ENCODE measurements at regions not wholly inside any gene's neighbourhood (a gene's known extent, or its start where the extent isn't known, plus 50 kb on each side); places are given as distances from the start of the nearest gene placed in this dataset.

DNA sequence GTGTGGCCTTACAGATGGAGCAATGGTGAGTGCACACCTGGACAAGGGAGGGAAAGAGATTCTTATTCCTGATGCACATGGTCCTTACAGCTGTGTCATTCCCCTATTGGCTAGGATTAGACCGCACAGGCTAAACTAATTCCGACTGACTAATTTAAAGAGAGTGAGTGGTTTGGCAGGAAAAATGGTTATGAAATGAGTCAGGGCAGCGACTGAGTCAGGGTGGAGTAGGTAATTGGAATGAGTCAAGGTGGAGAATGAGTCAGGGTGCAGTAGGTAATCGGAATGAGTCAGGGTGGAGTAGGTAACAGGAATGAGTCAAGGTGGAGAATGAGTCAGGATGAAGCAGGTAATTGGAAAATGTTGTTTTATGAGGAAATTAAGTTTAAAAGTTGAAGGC, 1353.7 kb upstream of the LRRTM1 start:
- no peak for TF ChIP-seq CTCF (IDR thresholded peaks at IDR 0.05)
- TF ChIP-seq POLR2A (IDR thresholded peaks at IDR 0.05): no peak

Measured in heart left ventricle (tissue), 13 donors.